NCI-H748 (cell line): ENCODE measurements at regions not wholly inside any gene's neighbourhood (a gene's known extent, or its start where the extent isn't known, plus 50 kb on each side); places are given as distances from the start of the nearest gene placed in this dataset.

Experiments used
- DNase-seq: peaks from one replicate; lab custom pipeline; 2025; ENCODE audit not compliant: unreplicated experiment; lab: John Stamatoyannopoulos, UW

- DNase-seq: no peak
These were observed 157.3 kb downstream of the SLCO1B3 start for GRCh38 chr12:20967756-20968155.

DNA sequence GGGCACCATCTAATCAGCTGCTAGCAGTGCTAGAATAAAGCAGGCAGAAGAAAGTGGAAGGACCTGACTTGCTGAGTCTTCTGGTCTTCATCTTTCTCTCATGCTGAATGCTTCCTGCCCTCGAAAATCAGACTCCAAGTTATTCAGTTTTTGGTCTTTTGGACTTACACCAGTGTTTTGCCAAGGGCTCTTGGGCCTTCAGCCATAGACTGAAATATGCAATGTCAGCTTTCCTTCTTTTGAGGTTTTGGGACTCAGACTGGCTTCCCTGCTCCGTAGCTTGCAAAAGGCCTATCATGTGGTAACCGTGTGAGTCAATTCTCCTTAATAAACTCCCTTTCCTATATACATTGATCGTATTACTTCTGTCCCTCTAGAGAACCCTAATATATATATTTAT lies 159.3 kb downstream of the SLCO1B3 start:
- no peak for DNase-seq

- no peak for DNase-seq
These were observed 145.6 kb upstream of the SLCO1B1 start for GRCh38 chr12:20985399-20985798.

DNA sequence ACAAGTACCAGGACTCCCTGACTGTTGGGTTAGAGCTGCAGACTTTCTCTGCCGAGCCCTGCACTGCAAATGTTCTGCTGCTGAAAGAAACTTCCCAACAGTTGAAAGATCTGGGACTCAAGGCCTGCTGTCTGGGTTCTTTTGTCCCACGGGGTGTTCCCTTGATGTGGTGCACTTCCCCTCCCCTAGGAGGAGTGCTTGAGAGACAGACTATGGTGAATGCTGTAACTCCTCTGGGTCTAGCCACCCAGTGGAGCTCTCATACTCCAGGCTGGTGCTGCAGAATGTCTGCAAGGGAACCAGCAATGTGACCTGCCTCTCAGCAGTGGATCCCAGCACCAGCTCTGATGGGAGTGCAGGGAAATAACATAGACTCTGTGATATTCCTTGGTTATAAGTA lies 129.2 kb upstream of the SLCO1B1 start:
- no peak for DNase-seq

GRCh38 chr12:21025656-21026055 lies 105.3 kb upstream of the SLCO1B1 start:
- no peak for DNase-seq

GRCh38 chr12:21026302-21026701 lies 104.7 kb upstream of the SLCO1B1 start:
- DNase-seq: peak; percentile 24

- DNase-seq: no peak
These were observed 76.7 kb upstream of the SLCO1B1 start for GRCh38 chr12:21054334-21054733.

- DNase-seq: peak; percentile 11
These were observed 65.1 kb upstream of the SLCO1B1 start for GRCh38 chr12:21065845-21066244.

- no peak for DNase-seq
These were observed 57.9 kb upstream of the SLCO1B1 start for GRCh38 chr12:21073129-21073528.

- no peak for DNase-seq
These were observed 57.1 kb upstream of the SLCO1B1 start for GRCh38 chr12:21073822-21074460.
